HepG2 (cell line): ENCODE measurements at regions not wholly inside any gene's neighbourhood (a gene's known extent, or its start where the extent isn't known, plus 50 kb on each side); places are given as distances from the start of the nearest gene placed in this dataset.

ENCODE experiments used
- ARHGAP35 ChIP-seq: sonication (generic); formaldehyde crosslinking; IDR thresholded peaks from 2 replicates; pipeline ENCODE4 v1.9.0; 2022; ENCODE audit warnings: mild to moderate bottlenecking, inconsistent platforms, moderate library complexity, missing genetic modification reagents, borderline replicate concordance
- CBFB ChIP-seq: sonication (generic); formaldehyde crosslinking; IDR thresholded peaks from 2 replicates; pipeline ENCODE4 v1.4.0; 2020; ENCODE audit warnings: missing genetic modification reagents
- CCAR2 ChIP-seq: fragments of 200-400 bp; formaldehyde crosslinking; optimal IDR thresholded peaks from 2 replicates; pipeline ENCODE3; 2018; ENCODE audit warnings: low read depth, mild to moderate bottlenecking, low read length, moderate library complexity
- EZH2 ChIP-seq: conservative IDR thresholded peaks from 2 replicates; pipeline ENCODE4 v1.6.1; 2012; ENCODE audit warnings: mild to moderate bottlenecking, low read depth, low read length, moderate library complexity
- FOXM1 ChIP-seq: sonication (generic); formaldehyde crosslinking; IDR thresholded peaks from 2 replicates; pipeline ENCODE4 v1.5.0; 2020; ENCODE audit warnings: missing genetic modification reagents
- KLF16 ChIP-seq, 2 experiments: sonication (generic) in 1 of 2; formaldehyde crosslinking in 1 of 2; IDR thresholded peaks; 2 replicates each; pipeline versions ENCODE4 v1.6.1 to v1.8.0; 2016 to 2023; ENCODE audit warnings: missing genetic modification reagents in 2 of 2, missing compliant biosample characterization in 1 of 2
- SMYD3 ChIP-seq: sonication (generic); formaldehyde crosslinking; IDR thresholded peaks from 2 replicates; pipeline ENCODE4 v1.8.1; 2023; ENCODE audit warnings: mild to moderate bottlenecking, missing genetic modification reagents
- TP53 ChIP-seq: sonication (generic); formaldehyde crosslinking; conservative IDR thresholded peaks from 2 replicates; pipeline ENCODE4 v1.4.0; 2020; ENCODE audit warnings: missing genetic modification reagents
- ZBTB1 ChIP-seq: sonication (generic); formaldehyde crosslinking; IDR thresholded peaks from 2 replicates; pipeline ENCODE4 v1.4.0; 2020; ENCODE audit warnings: missing genetic modification reagents, borderline replicate concordance
- ZFY ChIP-seq: sonication (generic); formaldehyde crosslinking; IDR thresholded peaks from 2 replicates; pipeline ENCODE4 v1.4.0; 2020; ENCODE audit warnings: missing genetic modification reagents
- ZNF354B ChIP-seq: sonication (generic); formaldehyde crosslinking; IDR thresholded peaks from 2 replicates; pipeline ENCODE4 v1.8.0; 2022; ENCODE audit warnings: mild to moderate bottlenecking, missing genetic modification reagents

DNA sequence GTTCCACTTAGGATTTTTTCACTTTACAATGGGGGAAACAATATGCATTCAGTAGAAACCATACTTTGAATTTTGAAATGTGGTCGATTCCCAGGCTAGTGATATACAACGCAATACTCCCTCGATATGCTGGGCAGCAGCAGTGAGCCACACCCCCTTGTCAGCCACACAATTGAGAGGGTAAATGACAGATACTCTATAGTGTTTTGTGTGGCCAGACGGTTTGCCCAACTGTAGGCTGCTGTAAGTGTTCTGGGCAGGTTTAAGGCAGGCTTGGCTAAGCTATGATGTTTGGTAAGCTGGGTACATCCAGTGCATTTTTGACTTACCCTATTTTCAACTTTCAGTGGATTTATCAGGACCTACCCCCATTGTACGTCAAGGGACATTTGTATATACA, 169.6 kb upstream of the KIAA1217 start:
- TF ChIP-seq ZFY (CRISPR knock-in tag), result no peak
- TF ChIP-seq CCAR2, result no peak
- TF ChIP-seq ARHGAP35 (CRISPR knock-in tag), result no peak
- TF ChIP-seq ZBTB1 (CRISPR knock-in tag), result no peak
- TF ChIP-seq TP53 (CRISPR knock-in tag), result no peak
- no peak for TF ChIP-seq CBFB (CRISPR knock-in tag)
- no peak for TF ChIP-seq SMYD3
- no peak for TF ChIP-seq ZNF354B (CRISPR knock-in tag)
- no peak for TF ChIP-seq KLF16 (CRISPR knock-in tag; IDR thresholded peaks at IDR 0.05)
- no peak for TF ChIP-seq FOXM1 (CRISPR knock-in tag)
- no peak for TF ChIP-seq EZH2
